ENCODE measurements at regions not wholly inside any gene's neighbourhood (a gene's known extent, or its start where the extent isn't known, plus 50 kb on each side); places are given as distances from the start of the nearest gene placed in this dataset.

- H3K27me3 Mint-ChIP-seq (ENCODE audit: low read depth): peaks cover 2% of the 10 kb centered on the region; the same call in 1 of the 2 replicates
- H2BK120ac ChIP-seq (ENCODE audit: low read depth, low read length, poor library complexity, severe bottlenecking): no peak overlapping the region
Measured at GRCh38 chr11:121749691-121750090, 296.9 kb upstream of the SORL1-AS1 start.

More at GRCh38 chr11:121749691-121750090, 296.9 kb upstream of the SORL1-AS1 start:
- Mint-ChIP-seq H3K4me3 (no peak overlapping the region), H3K36me3 (ENCODE audit: insufficient read depth in 1 of 3, low read depth in 3 of 3) (no peaks in the 10 kb centered on the region), H3K4me1 (0 out of 4 replicates have a peak, but pooled peaks cover 0 to 3% of the 10 kb centered on the region in 2 experiments), H3K27ac (no peak overlapping the region), H3K9me3 (0 out of 5 replicates have a peak, but pooled peaks cover 0 to 4% of the 10 kb centered on the region in 2 experiments)
- DNase-seq: no peak
- H3K27ac ChIP-seq (ENCODE audit: insufficient read length, low read depth, low read length): no peak overlapping the region
- H4K91ac ChIP-seq (ENCODE audit: insufficient read length, low read depth, low read length): no peak overlapping the region
- no peak overlapping the region for H3K9ac ChIP-seq (ENCODE audit: extremely low read depth, insufficient read length, low read length)
- no peak overlapping the region for H3K56ac ChIP-seq (ENCODE audit: insufficient read length, low read depth, low read length)
- no peak overlapping the region for H4K5ac ChIP-seq (ENCODE audit: insufficient read length, low read depth, low read length)
- no peaks in the 10 kb centered on the region for H3K79me1 ChIP-seq (ENCODE audit: insufficient read depth, low read depth, low read length, poor library complexity, severe bottlenecking)
- no peak overlapping the region for H3T11ph ChIP-seq (ENCODE audit: low read length)
- no peak overlapping the region for H2BK20ac ChIP-seq (ENCODE audit: low read depth, low read length, poor library complexity, severe bottlenecking)
- no peaks in the 10 kb centered on the region for H3K9me3 ChIP-seq (ENCODE audit: control insufficient read depth, low read depth, low read length)
- no peaks in the 10 kb centered on the region for H3K4me1 ChIP-seq (ENCODE audit: insufficient read depth, low read length)
- no peaks in the 10 kb centered on the region for H4K20me1 ChIP-seq (ENCODE audit: control insufficient read depth, insufficient read depth, insufficient read length)
- H2BK15ac ChIP-seq (ENCODE audit: low read depth, low read length): no peak overlapping the region
- 100% methylated on average over 1 of the region's 3 CpGs for WGBS (ENCODE audit: extremely low coverage, insufficient read length, low lambda C conversion rate)
- H3K4me2 ChIP-seq (ENCODE audit: insufficient read depth, insufficient read length, low read length): no peak overlapping the region
- no peak overlapping the region for H3K23ac ChIP-seq (ENCODE audit: insufficient read length, low read depth, low read length)
- H2AFZ ChIP-seq (ENCODE audit: low read length): no peak overlapping the region
- no peak overlapping the region for H2BK5ac ChIP-seq (ENCODE audit: insufficient read length, low read length)
- no peaks in the 10 kb centered on the region for H3K23me2 ChIP-seq (ENCODE audit: insufficient read length, low read depth, low read length, poor library complexity, severe bottlenecking)
- no peaks in the 10 kb centered on the region for H3K27me3 ChIP-seq (ENCODE audit: insufficient read depth, low read length)
- no peak overlapping the region for H4K8ac ChIP-seq (replicated peaks; ENCODE audit: insufficient read length, low read depth, low read length)
- no peak overlapping the region for H3K4ac ChIP-seq (ENCODE audit: low read depth, low read length)
- TF ChIP-seq, protein P1, sequence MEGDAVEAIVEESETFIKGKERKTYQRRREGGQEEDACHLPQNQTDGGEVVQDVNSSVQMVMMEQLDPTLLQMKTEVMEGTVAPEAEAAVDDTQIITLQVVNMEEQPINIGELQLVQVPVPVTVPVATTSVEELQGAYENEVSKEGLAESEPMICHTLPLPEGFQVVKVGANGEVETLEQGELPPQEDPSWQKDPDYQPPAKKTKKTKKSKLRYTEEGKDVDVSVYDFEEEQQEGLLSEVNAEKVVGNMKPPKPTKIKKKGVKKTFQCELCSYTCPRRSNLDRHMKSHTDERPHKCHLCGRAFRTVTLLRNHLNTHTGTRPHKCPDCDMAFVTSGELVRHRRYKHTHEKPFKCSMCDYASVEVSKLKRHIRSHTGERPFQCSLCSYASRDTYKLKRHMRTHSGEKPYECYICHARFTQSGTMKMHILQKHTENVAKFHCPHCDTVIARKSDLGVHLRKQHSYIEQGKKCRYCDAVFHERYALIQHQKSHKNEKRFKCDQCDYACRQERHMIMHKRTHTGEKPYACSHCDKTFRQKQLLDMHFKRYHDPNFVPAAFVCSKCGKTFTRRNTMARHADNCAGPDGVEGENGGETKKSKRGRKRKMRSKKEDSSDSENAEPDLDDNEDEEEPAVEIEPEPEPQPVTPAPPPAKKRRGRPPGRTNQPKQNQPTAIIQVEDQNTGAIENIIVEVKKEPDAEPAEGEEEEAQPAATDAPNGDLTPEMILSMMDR (conservative IDR thresholded peaks at IDR 0.05): no peak
- no peak overlapping the region for H2BK12ac ChIP-seq (ENCODE audit: insufficient read length, low read depth, low read length)
- H3K79me2 ChIP-seq (ENCODE audit: insufficient read depth, low read length): no peaks in the 10 kb centered on the region
- H3K14ac ChIP-seq (ENCODE audit: insufficient read depth, low read length): no peak overlapping the region
- H3K18ac ChIP-seq (ENCODE audit: insufficient read length, low read depth, low read length): no peak overlapping the region
- no peak overlapping the region for H2AK5ac ChIP-seq (ENCODE audit: insufficient read length, low read length)
